KG1 (cell line): ENCODE measurements at regions not wholly inside any gene's neighbourhood (a gene's known extent, or its start where the extent isn't known, plus 50 kb on each side); places are given as distances from the start of the nearest gene placed in this dataset.
"Not testable (repeated sequence)": the region's sequence is repeated elsewhere in the genome, so short reads cannot be mapped to it uniquely, and the experiment has no call there.

Source experiments
- DNase-seq: peaks from one replicate; lab custom pipeline; 2025; lab: John Stamatoyannopoulos, UW

DNA sequence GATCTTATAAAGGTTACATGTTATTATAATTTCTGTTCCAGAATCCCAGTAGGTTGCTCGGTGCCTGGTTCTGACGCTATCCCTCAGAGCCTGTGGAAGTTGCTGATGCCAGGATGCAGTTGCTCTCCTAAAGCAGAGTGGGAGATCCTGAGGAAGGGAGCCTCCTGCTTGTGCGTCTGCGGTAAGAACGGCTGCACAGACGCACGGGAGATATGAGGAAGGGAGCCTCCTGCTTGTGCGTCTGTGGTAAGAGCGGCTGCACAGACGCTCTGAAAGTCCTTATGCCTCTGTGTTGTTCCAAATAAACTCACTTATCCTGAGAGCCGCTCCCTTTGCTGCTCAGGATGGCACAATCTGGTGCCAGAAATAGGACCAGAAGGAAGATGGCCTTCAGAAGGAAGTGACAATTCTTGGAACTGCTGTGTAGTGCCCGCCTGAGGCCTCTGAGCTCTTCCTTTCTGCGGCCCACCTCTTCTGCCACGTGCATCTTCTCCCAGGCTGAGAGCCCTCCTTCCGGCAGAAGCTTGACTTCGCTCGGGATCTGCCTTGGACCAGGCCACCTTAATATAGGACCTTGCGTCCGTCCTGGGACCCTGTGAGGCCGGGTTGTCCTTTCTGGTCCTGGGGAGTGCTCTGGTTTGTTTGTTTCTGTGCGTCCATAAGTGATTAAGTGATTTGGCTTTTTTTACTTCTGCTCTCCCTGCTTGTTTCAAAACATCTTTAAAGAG is 89.5 kb downstream of the RTP5 start:
- DNase-seq = no peak

DNA sequence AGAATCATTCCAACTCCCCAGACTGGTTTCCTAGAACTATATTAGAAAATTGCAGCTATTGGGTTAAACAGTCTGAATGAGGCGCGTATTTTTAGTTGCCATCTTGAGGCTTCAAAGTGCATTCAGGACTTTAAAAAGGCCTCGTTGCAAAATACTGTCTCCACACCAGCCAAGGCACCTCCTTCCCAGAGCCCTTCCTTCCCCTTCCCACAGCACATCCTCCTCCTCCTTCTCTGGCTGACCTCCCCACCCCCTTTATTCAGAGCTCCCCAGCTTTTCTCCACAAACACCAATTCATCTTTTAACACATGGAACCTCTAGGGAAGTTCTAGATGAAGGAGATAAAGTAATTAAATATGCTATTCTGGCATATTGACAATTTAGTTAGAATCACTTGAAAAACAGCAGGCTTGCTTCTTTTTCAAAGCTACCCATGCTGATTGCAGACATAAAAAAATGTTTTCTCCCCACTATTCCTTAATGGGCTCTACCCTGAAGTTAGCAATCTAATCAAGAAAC is 90.3 kb downstream of the RTP5 start:
- DNase-seq = no peak

DNA sequence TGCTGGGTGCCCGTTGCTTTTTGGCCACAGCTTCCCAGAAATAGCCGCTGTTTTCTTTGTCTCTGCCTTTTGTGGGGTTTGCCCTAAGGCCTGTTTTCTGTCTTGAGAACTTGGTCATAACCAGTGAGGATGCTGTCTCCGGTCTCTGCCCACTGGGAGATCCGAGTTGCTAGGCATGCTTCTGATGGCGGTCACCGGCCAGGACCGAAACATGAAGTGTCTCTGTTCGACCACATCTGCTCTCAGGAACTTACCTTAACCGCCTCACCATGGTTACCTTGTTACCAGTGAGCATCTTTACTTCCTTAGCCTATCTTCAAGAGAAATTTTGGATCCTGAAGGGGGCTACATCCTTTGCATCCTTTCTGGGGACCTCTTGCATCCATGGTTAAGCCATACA is 91.9 kb downstream of the RTP5 start:
- no peak for DNase-seq

DNA sequence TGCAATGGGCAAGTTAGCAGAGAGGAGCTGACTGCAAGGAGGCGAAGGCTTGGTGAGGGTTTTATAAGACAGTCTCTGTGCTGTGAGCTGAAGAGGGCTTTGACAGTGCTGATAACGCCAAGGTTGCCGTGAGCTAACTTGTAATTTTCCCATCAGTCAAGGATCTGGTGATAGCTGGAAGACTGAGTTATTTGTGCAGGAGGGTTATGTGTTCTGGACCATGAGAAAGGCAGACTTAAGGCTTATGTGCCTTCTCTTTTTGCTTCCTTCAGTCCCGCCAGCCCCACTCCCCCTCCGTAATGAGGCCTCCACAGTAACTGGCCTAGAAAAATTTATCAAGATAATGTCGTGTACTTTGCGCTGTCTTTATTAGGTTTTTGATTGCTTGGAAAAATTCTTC is 94.6 kb downstream of the RTP5 start:
- no peak for DNase-seq

- DNase-seq = peak; percentile 37
Observed at GRCh38 chr2:241965931-241966412, 96.4 kb downstream of the RTP5 start.

DNA sequence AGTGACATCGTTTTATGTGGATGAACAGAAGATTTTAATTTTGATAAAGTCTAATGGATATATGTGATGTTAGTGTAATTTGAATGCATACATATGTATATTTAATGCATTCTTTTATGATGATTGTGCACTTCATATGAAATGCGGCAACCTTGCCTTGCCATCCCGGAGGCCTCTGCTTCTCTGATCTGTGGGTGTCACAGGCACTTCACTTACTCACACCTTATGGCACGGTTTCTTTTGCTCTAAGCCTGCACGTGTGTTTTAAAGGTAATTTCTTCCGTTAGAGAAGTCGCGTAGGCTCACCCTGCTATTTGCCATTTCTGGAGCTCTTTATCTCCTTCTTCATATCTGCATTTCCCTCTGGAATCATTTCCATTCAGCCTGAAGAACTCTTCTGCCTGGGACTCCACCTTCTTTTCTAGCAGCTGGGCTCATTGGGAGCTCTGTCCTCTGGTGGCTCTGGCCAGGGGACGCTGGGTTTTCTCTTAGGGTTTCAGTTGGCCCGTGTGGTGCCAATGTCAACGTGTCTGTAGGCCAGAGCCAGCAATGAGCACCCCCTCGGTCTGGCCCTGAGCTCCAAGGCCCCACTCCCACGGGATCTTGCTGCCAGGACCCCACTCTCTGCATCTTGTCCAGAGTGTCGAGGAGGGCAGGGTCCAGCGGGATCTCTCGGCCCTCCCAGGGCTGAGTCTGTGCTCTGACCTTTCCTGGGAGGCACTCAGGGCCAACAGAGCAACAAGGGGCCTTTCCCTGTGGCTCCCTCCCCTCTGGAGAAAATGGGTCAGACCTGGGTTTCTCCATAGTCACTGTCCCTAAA is 97.3 kb downstream of the RTP5 start:
- no peak for DNase-seq

GRCh38 chr2:241967467-241968144 is 98.1 kb downstream of the RTP5 start:
- no peak for DNase-seq

- no peak for DNase-seq
Observed at GRCh38 chr2:241968417-241968816, 98.9 kb downstream of the RTP5 start.

- not testable (repeated sequence) for DNase-seq
Observed at GRCh38 chr2:241969182-241969581, 99.7 kb downstream of the RTP5 start.

- no peak for DNase-seq
Observed at GRCh38 chr2:241970716-241971115, 101.2 kb downstream of the RTP5 start.

DNA sequence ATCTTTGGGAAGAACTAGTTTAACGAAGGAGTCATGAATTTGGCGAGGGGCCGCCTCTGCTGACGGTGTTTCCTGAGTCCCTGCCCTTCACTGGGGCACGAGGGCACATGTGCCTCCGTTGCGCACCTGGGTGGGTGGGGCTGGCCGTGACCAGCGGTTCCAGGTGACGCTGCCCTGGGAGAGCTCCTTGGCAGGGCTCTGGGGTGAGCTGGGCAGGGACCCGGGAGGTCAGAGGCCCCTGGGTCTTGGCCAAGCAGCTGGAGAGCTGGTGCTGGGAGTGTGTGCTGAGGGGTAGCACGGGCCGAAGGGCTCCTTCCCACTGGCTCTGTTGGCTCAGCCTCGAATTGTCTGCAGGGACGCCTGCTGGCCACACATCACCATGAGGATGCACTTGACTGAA is 104.6 kb downstream of the RTP5 start:
- no peak for DNase-seq

DNA sequence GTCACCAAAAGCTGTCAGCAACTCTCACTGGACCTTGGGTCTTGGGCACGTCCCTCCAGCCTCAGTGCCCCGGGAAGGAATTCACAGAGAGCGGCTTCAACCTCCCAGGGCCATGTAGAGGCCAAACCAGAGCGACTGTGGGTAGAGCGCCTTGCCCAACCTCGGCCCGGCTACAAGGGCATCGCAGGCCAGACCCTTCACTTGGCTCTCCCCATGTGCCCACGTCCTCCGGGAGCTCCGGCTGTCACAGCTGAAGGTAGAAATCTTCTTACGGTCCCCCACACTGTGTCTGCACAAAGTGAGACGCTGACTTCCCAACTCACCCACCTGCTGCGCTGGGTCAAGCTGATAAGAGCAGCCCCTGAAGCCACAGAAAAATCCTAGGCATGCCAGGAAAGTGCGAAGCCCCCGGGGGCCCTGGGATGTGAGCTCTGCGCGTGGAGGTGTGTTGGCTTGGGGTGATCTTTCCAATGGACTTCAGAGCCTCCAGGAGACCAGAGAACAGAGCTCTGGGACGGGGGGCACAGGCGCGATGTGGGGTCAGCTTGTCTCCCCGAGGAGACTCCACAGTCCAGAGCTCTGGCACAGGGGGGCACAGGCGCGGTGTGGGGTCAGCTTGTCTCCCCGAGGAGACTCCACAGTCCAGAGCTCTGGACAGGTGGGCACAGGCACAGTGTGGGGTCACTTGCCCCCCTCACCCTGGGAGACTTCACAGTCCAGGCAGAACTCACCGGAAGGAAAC is 105.5 kb downstream of the RTP5 start:
- DNase-seq = no peak

DNA sequence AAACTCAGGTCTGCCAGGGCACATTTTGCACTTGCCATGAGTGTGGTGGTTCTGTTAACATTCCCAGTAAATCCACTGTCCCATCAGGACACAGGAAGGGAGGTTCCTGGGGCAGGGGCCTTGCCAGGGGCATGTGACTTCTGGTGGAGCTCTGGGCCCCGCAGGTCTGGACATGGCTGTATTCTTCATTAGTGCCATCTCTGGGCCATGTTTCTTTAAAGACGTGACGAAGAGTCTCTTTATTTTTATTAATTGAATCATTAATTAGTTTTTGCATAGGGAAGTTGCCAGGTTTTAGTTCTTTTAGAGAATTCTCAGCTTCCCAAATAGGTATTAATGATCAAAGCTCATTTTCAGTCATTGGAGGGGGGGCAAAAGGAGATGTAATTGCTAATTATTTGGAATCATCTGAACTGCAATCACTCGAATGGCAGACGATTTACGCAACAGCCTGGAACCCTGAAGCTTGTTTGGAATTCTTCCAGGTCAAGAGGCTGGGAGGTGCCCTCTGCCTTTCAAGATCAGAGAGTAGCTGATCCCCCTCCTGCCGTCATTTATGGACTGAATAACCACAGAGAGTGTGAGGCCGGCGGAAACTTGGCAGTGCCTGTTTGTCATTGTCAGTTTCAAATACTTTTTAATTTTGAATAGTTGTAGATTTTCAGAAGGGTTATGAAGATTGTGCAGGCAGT is 106.2 kb downstream of the RTP5 start:
- no peak for DNase-seq

DNA sequence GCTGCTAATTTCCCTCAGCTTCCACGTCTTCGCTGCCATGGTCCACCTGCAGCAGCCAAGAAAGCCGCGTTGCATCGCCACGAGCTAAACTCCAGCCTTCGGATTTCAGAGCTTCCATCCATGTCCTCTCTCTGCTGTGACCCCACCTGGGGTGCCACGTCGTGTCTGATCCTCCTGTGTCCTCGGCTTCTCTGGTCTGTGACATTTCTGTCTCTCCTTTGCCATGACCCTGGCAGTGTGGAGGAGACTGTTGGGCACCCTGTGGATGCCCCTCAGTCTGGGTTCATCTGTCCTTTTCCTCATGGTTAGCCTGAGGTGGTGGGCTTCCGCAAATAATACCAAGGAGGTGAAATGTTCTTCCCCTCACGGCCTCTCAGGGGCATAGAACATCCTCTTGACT is 106.8 kb downstream of the RTP5 start:
- no peak for DNase-seq

GRCh38 chr2:241977557-241978300 is 108.2 kb downstream of the RTP5 start:
- DNase-seq = no peak

GRCh38 chr2:241978670-241979069 is 109.1 kb downstream of the RTP5 start:
- no peak for DNase-seq

GRCh38 chr2:241980193-241980592 is 110.7 kb downstream of the RTP5 start:
- no peak for DNase-seq

DNA sequence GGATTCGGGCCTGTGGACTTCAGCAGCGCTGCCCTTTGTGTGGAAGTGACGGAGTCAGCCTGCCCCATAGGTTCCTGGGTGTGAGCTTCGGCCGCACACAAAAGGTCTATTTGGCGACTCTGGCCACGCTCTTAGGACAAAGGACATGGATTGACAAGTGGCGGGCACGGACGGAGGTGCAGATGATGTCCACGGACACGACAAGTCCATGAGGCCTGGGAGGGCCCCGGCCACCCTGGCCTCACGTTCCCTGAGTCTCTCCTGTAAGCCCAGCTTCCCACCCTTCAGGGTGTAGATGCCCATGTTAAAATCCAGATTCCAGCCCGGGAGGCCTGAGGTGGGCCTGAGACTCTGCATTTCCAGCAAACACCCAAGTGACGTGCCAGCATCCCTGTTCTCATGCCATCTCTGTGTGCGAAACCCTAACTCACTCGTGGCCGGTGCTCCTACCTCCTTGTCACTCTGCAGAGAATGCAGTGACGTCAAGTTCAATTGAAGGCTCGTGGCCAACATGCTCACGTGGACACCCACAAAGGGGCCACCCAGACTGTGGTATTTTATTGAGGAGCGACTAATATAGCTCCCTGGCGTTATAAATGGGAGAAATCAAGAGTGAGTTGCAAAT is 111.7 kb downstream of the RTP5 start:
- no peak for DNase-seq

DNA sequence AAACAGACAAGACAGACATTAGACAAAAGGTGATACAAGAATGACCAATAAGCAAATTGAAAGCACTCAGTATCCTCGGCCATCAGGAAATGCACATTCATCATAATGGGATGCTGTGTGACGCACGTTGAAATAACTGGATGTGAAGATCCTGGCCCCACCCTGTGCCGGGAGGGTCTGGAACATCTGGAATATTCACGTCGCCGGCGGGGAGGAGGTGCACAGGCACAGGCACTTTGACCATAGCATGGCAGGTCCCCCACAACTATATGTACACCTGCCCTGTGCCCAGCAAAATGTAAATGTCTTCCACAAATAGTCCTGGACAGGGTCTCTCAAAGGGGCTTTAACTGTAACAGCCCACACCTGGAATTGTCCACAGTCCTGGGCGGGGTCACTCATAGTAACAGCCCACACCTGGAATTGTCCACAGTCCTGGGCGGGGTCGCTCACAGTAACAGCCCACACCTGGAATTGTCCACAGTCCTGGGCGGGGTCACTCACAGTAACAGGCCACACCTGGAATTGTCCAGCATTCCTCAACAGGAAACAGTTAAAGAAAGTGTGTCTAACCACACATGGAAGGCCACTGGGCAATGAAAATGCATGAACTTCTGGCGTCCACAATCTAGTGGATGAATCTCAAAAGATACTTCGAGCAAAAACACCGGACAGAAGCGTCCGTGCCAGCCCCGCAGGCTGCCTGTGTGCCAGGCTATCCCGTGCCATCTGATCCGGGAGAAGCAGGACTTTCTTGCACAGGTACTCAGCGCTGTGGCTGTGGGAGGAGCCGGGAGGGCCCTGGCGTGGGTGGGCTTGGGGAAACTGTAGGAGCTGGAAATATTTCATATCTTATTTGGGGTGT is 113.4 kb downstream of the RTP5 start:
- DNase-seq = no peak
